Stimulated activated CD8-positive, alpha-beta memory T cell treated with anti-CD3 and anti-CD28 coated beads, Interleukin-12 subunit alpha, Interleukin-12 subunit beta, amount 100 ng/mL, for 24 hours (primary cell): ENCODE measurements at regions not wholly inside any gene's neighbourhood (a gene's known extent, or its start where the extent isn't known, plus 50 kb on each side); places are given as distances from the start of the nearest gene placed in this dataset.
"Not testable (repeated sequence)": the region's sequence is repeated elsewhere in the genome, so short reads cannot be mapped to it uniquely, and the experiment has no call there.

Experiments used
- DNase-seq: peaks from one replicate; pipeline ENCODE4 v3.0.0-alpha.2; 2020; ENCODE audit errors: extremely low read depth

DNA sequence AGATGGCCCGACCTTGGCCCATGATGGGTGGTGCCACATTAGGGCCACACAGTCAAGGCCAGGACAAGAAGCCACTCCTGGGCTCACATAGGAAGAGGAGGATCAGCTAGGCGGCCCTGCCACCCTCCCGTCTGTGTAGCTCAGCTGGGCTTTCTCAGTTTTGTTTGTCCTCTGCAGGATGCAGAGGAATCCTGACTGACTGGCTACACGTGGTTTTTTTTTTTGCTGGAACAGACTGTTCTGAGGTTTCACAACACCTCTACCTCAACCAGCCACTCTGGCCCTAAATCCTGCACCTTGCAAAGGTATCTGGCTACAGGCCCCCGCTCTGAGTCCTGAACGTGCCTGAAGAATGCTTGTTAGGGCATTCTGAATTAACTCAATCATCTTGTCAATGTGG is 88.3 kb upstream of the MSX2 start:
- DNase-seq: no peak

DNA sequence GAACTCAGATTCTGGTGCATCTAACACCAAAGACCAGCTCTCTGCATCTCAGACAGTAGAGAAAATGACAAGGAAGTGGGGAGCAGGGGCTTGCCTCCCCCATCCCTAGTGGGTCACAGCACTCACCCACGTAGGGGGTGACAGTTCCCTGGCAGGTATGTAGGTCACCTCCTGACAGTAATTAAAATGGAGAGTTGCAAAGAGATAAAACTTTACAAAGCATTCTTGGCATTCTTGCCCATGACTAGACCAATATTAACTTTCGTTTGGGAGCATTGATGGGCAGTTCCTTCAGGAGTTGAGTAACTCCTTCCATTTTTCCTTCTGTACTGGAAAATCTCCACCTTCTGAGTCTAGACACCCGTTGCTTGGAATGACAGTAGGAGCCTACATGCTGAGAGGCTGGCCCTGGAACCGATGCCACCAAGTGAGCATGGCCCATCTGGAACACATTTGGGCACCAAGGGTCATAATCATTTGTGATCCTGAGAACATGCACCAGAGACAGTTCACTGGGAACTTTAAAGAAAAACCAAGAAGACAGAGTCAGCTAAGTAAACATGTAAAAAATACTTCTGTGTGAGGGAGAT is 81.5 kb upstream of the MSX2 start:
- no peak for DNase-seq

DNA sequence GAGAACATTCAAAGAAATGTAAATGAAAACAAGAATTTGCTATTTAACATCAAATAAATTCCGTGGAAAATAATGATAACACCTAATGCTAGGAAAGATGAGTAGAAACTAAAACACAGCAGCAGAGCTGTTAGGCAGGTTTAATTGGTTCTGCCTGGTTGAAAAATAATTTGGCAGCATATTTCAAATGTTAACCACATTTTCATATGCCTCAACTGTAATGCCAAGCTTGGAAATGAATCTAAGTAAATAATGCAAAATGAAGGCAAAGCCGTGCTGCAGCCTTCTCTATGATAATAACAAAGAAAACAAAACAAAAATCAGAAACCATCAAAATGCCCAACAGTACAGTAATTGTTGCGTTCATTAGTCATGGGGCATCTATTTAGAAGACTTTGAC is 79.9 kb upstream of the MSX2 start:
- DNase-seq: no peak

- no peak for DNase-seq
Observed at GRCh38 chr5:174644923-174645322, 79.5 kb upstream of the MSX2 start.

DNA sequence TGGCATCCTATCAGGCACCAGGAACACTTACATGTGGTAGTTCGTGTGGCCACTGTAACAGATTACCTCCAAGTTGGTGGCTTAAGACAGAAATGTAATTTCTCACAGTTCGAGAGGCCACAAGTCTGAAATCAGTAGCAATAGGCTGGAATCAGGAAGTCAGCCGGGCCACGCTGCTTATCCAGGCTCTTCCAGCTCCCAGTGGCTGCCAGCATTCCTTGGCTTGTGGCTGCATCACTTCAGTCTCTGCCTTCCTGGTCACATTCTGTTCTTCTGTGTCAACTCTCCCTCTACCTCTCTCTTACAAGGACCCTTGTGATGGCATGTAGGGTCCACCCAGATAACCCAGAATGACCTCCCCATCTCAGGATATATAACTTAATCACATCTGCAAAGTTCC is 78.7 kb upstream of the MSX2 start:
- DNase-seq: no peak

- DNase-seq: not testable (repeated sequence)
Observed at GRCh38 chr5:174648618-174649017, 75.8 kb upstream of the MSX2 start.

DNA sequence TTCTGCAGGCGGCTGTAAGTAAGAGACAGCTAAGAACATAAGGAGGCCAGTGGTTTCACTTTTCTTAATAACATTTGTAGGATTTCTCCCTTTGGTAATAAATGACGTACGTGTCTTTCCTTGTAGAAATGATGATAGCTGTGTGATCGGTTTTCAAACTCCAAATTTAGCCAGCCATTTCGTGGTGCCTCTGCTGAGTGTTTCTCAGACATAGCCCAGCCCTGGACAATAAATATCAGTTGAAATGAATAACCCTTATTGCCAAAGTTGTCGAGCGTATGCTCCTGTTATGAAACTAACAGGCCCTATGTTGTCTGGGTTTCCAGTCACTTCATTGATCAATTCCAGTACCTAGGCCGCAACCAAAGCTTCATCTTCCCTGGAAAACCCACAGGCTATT is 75.0 kb upstream of the MSX2 start:
- DNase-seq: no peak

- no peak for DNase-seq
Observed at GRCh38 chr5:174654442-174654841, 69.9 kb upstream of the MSX2 start.

- DNase-seq: no peak
Observed at GRCh38 chr5:174655351-174655750, 69.0 kb upstream of the MSX2 start.

DNA sequence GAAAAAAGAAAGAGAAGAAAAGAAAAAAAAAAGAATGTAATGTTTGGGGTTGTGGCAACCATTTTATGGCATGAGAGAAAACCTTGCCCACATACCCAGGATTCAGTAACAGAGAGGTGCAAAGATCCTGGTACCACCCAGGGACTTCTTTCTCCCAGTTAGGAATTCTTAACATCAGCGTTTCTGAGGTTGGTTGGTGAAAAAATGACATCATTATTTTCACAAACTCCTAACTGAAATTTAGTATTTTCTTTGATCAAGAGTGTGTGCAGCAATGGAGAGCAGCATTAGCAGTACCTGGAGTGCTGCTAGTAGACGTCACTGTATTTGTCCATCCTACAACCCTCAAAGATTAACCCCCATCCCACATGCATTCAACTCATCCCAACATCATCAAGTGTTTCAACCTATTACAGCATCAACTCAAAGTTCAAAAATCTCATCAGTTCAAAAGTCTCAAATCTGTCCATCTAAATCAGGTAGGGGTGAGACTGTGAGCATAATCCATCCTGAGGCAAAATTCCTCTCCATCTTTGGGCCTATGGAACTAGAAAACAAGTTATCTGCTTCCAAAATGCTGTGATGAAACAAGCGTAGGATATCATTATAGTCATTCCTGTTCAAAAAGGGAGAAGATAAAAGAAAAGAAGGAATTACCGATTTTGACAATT is 60.1 kb upstream of the MSX2 start:
- no peak for DNase-seq

GRCh38 chr5:174665347-174665746 is 59.0 kb upstream of the MSX2 start:
- DNase-seq: no peak

- no peak for DNase-seq
Observed at GRCh38 chr5:174667526-174667925, 56.9 kb upstream of the MSX2 start.

DNA sequence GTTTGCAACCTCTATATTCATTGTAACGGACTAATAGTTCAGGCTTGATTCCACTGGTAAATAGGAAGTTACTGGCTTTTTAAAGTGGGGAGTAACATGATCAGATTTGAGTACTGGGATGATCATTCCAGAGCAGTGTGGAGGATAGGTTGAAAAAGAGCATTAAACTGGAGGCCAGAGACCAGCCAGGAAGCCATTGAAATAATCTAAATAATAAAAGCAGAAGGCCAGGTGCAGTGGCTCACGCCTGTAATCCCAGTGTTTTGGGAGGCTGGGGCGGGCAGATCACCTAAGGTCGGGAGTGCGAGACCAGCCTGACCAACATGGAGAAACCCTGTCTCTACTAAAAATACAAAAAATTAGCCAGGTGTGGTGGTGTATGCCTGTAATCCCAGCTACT is 56.0 kb upstream of the MSX2 start:
- no peak for DNase-seq
